Mucosa of stomach (tissue), 1 donor: ENCODE measurements at regions not wholly inside any gene's neighbourhood (a gene's known extent, or its start where the extent isn't known, plus 50 kb on each side); places are given as distances from the start of the nearest gene placed in this dataset.

Experiments used
- H3K27me3 ChIP-seq: one replicate; pipeline ENCODE4 v1.7.0; 2013; ENCODE audit warnings: mild to moderate bottlenecking, low read length; ENCODE audit not compliant: control insufficient read depth, insufficient read depth
- H3K36me3 ChIP-seq: one replicate; pipeline ENCODE4 v1.7.0; 2013; ENCODE audit warnings: low read length; ENCODE audit not compliant: control insufficient read depth, insufficient read depth
- H3K4me1 ChIP-seq: one replicate; pipeline ENCODE4 v1.7.0; 2013; ENCODE audit warnings: mild to moderate bottlenecking, low read length; ENCODE audit not compliant: control insufficient read depth, insufficient read depth
- H3K4me3 ChIP-seq: one replicate; pipeline ENCODE4 v1.7.0; 2013; ENCODE audit warnings: low read length
- H3K9ac ChIP-seq: one replicate; pipeline ENCODE4 v1.7.0; 2013; ENCODE audit warnings: mild to moderate bottlenecking, low read length, moderate library complexity
- H3K9me3 ChIP-seq: one replicate; pipeline ENCODE4 v1.7.0; 2013; ENCODE audit warnings: mild to moderate bottlenecking, low read length, moderate library complexity; ENCODE audit not compliant: control insufficient read depth
- donor health status: Pancreatic carcinoma.

DNA sequence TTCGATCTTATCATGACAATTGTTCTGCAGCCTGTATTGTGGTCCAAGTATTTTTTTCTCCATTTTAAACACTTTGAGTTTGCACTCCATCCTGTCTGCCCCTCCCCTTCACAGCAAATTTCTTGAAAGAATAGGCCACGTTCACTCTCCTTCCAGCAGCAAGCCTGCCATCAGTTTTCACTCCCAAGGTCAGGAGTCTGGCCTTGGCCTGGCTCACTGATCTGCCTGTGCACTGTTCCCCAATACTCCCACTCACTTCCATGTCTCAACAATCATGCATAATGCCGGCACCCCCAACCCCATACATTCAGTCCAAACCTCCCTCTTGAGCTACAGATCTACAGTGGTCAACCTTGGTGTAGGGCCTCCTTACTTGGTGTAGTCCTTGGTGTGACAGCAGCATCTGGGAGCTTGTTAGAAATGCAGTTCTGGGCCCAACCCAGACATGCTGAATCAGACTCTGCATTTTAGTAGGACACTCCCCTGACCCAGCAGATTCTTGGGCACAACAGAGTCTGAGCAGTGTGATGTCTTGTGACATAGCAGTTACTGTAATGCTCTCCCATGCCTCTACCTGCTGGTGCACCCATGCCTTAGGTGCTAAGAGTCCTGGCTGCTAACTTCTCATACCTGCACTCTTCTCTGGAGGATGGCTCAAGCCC, 58.3 kb upstream of the XCR1 start:
- H3K4me1 ChIP-seq = no peaks in the 10 kb centered on the region
- no peaks in the 10 kb centered on the region for H3K27me3 ChIP-seq
- no peak overlapping the region for H3K9ac ChIP-seq
- no peaks in the 10 kb centered on the region for H3K36me3 ChIP-seq
- no peak overlapping the region for H3K4me3 ChIP-seq
- no peaks in the 10 kb centered on the region for H3K9me3 ChIP-seq

DNA sequence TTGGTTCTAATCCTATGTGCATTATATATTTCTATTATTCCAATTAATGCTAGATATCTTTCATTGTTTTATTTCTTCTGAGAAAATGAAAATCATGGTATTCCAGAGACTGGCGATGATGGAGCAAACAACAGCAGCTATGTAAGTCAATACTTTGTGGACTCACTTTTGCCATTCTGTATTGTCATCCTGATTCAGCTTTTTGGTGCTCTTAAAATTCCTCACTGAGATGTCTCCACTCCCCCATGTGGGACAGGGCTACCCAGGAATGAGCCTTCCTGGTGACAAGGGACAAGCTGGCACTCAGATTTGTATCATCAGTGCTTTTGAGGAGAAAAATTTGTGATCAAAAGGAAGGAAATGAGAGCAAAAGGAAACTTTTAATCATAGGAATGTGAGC, 56.7 kb upstream of the XCR1 start:
- H3K27me3 ChIP-seq = no peaks in the 10 kb centered on the region
- H3K9me3 ChIP-seq = no peaks in the 10 kb centered on the region
- no peak overlapping the region for H3K4me3 ChIP-seq
- no peaks in the 10 kb centered on the region for H3K36me3 ChIP-seq
- H3K4me1 ChIP-seq = no peaks in the 10 kb centered on the region
- no peak overlapping the region for H3K9ac ChIP-seq

DNA sequence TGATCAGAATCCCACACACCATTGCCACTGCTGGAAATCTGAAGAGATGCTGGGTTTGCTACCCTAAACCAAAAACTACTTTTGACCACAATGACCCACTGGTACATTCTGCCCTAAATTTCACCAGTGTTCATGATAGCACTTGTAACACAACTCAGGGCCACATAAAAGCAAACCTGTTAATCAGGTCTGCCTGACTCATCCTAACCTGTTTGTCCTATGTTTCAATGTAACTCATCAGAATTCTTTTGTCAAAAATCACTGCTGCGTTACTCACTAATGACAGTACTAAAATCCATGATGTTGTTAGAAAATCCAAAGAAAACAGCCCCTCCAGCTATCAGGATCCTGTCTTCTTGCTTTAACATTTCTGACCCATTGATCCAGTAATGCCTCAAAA, 55.6 kb upstream of the XCR1 start:
- Histone ChIP-seq H3K36me3 (no peaks in the 10 kb centered on the region), H3K4me3 (no peak overlapping the region), H3K4me1 (no peaks in the 10 kb centered on the region), H3K9ac (no peak overlapping the region), H3K27me3 (no peaks in the 10 kb centered on the region), H3K9me3 (no peaks in the 10 kb centered on the region)

DNA sequence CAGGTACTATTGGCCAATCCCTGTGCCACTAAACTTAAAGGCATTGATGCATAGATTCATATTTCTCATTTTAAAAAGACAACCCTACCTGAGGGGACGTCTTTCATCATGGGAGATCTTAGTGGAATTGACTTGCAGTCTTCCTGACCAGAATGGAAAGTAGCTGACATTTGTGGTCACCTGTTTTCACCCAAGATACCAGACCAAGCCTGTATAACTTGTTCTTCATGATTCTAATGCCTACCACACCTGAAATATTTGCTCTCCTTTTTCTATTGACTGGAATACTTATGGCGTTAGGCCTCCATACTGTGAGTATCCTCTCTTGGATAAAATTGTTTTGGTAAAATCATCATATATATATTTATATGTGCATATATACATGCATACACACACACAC, 54.7 kb upstream of the XCR1 start:
- no peaks in the 10 kb centered on the region for H3K9me3 ChIP-seq
- H3K36me3 ChIP-seq = no peaks in the 10 kb centered on the region
- H3K27me3 ChIP-seq = no peaks in the 10 kb centered on the region
- H3K9ac ChIP-seq = no peak overlapping the region
- no peaks in the 10 kb centered on the region for H3K4me1 ChIP-seq
- H3K4me3 ChIP-seq = no peak overlapping the region

DNA sequence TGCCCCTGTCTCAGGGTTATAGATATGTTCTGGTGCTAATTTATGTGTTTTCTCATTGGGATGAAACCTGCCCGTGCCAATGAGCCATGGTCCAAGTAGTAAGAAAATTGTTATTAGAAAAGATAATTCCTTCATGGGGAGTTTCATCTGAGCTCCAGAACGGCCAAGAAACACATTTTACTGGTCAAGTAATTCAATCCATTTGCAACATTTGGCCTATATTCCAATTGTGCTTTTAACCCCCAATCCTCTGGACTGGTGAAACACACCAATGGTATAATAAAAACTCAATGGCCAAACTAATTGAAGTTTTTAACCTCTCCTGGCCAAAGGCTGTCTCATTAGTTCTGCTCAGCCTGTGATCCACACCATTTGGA, 53.7 kb upstream of the XCR1 start:
- H3K36me3 ChIP-seq = no peaks in the 10 kb centered on the region
- no peaks in the 10 kb centered on the region for H3K9me3 ChIP-seq
- no peak overlapping the region for H3K9ac ChIP-seq
- H3K4me3 ChIP-seq = no peak overlapping the region
- H3K27me3 ChIP-seq = no peaks in the 10 kb centered on the region
- no peaks in the 10 kb centered on the region for H3K4me1 ChIP-seq

DNA sequence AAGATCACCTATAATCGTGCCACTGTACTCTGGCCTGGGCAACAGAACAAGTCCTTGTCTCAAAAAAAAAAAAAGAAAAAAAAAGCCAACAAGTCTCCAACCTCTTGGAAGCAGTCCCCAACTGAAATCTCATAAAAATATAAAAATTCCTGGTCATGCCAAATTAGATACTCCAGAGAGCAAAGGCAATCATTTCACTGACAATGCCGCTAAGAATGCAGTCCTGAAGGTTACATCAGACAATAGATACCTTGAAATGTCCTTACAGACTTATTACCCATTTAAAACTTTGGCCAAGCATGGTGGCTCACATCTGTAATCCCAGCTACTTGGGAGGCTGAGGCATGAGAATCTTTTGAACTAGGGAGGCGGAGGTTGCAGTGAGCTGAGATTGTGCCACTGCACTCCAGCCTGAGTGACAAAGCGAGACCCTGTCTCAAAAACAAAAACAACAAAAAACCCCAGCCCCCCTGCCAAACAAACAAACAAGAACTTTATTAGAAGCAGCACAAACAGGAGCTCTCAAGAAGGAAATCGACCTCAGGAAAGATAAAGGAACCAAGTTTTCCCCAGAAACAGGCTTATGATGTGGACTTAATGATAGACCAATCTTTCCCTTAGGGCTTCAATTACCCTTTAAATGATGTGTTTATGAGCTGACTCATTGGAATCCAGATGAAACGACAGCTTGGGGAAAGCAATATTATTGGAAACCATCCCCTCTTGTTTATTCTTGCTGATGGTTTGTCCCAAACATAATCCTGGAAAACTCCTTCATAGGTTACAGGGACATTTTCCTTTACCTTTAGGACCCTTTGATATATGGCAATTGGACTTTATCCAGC, 53.1 kb upstream of the XCR1 start:
- H3K36me3 ChIP-seq = no peaks in the 10 kb centered on the region

DNA sequence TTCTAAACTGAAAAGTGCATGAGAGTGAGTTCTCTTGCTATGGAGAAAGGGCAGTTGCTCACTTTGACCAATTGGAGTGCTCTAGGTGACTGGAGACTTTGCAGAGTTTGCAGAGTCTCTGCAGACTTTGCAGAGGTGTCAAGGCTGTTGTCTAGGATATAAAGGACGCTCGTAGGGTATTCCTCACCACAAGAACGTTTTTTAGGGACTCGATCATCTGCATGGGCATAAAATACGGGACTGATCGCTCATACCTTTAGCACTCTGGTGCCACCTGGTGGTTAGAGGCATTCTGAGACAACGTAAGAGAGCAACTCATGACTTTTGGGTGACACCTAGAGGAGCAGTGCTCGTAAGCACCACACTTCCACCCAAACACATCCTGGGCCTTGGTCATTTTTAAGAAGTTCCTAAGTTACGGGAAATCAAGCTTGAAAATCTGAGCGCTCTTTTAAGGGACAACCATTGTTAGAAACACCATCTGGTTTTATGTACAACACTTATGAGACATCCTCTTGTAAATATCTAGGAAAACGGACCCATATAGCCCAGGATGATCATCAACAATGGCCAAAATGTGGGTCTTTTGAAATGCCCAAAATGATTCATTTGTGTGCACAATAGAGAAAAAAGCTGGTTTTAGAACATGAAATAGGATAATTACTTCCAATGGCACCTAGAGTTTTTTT, 51.6 kb upstream of the XCR1 start:
- Histone ChIP-seq H3K27me3 (no peaks in the 10 kb centered on the region), H3K9ac (no peak overlapping the region), H3K9me3 (no peaks in the 10 kb centered on the region), H3K4me1 (no peaks in the 10 kb centered on the region), H3K36me3 (no peaks in the 10 kb centered on the region), H3K4me3 (no peak overlapping the region)

More for the DNA sequence above, 53.1 kb upstream of the XCR1 start:
- Histone ChIP-seq H3K4me1 (no peaks in the 10 kb centered on the region), H3K4me3 (no peak overlapping the region), H3K9ac (no peak overlapping the region), H3K9me3 (no peaks in the 10 kb centered on the region), H3K27me3 (no peaks in the 10 kb centered on the region)
